ENCODE measurements at regions not wholly inside any gene's neighbourhood (a gene's known extent, or its start where the extent isn't known, plus 50 kb on each side); places are given as distances from the start of the nearest gene placed in this dataset.
"Not testable (repeated sequence)": the region's sequence is repeated elsewhere in the genome, so short reads cannot be mapped to it uniquely, and the experiment has no call there.

- Histone ChIP-seq H3K9me3 (no peaks in the 10 kb centered on the region), H3K4me3 (no peak overlapping the region), H3K27ac (no peak overlapping the region), H3K36me3 (no peaks in the 10 kb centered on the region), H3K4me1 (no peaks in the 10 kb centered on the region), H3K27me3 (no peaks in the 10 kb centered on the region)
- DNase-seq = no peak
- 74 to 98% (median 93%) methylated on average over 2 of the region's 2 CpGs for WGBS, 5 donors
- no peak for TF ChIP-seq CTCF (IDR thresholded peaks at IDR 0.05)
- no peak for TF ChIP-seq POLR2AphosphoS5 (IDR thresholded peaks at IDR 0.05)
- TF ChIP-seq EP300 (IDR thresholded peaks at IDR 0.05) = no peak
- no peak for TF ChIP-seq POLR2A (IDR thresholded peaks at IDR 0.05)
- intact Hi-C loops (cut with DNase I; ENCODE audit: low total_unique reads) = no loop called here
Measured at GRCh38 chr9:87040410-87041009, 93.2 kb upstream of the GAS1 start.

- intact Hi-C loops (cut with DNase I; ENCODE audit: low total_unique reads); H3K4me1 ChIP-seq; H3K36me3 ChIP-seq: not testable (repeated sequence)
Measured at GRCh38 chr9:87041553-87042235, 94.4 kb upstream of the GAS1 start.

GRCh38 chr9:87049929-87050608, 102.8 kb upstream of the GAS1 start:
- H3K27me3 ChIP-seq; DNase-seq; H3K4me1 ChIP-seq; intact Hi-C loops (cut with DNase I; ENCODE audit: low total_unique reads); H3K4me3 ChIP-seq; H3K27ac ChIP-seq; H3K36me3 ChIP-seq: not testable (repeated sequence)
- peaks cover 0 to 20% (median 6%) of the 10 kb centered on the region in 4 donors for H3K9me3 ChIP-seq
- WGBS, 5 donors = 57 to 80% (median 62%) methylated on average over 2 of the region's 2 CpGs

More at GRCh38 chr9:87041553-87042235, 94.4 kb upstream of the GAS1 start:
- 75 to 89% (median 79%) methylated on average over 24 to 29 of the region's 29 CpGs for WGBS, 5 donors
- H3K9me3 ChIP-seq, H3K27me3 ChIP-seq, DNase-seq, H3K27ac ChIP-seq, H3K4me3 ChIP-seq: not testable (repeated sequence)

- Histone ChIP-seq H3K4me3 (no peak overlapping the region), H3K27ac (no peak overlapping the region), H3K36me3 (no peaks in the 10 kb centered on the region), H3K4me1 (no peaks in the 10 kb centered on the region), H3K9me3 (no peaks in the 10 kb centered on the region), H3K27me3 (no peaks in the 10 kb centered on the region)
- intact Hi-C loops (cut with DNase I; ENCODE audit: low total_unique reads) = no loop called here
- DNase-seq = no peak
- 63 to 72% (median 70%) methylated on average over 2 of the region's 2 CpGs for WGBS, 5 donors
- no peak for TF ChIP-seq CTCF (IDR thresholded peaks at IDR 0.05)
Measured at GRCh38 chr9:87054999-87055686, 107.8 kb upstream of the GAS1 start.

- no peak for DNase-seq
- H3K4me3 ChIP-seq = no peak overlapping the region
- no peak overlapping the region for H3K27ac ChIP-seq
Measured at GRCh38 chr9:87059772-87060171, 112.5 kb upstream of the GAS1 start.

More at GRCh38 chr9:87059772-87060171, 112.5 kb upstream of the GAS1 start:
- Histone ChIP-seq H3K36me3 (no peaks in the 10 kb centered on the region), H3K27me3 (peaks cover 0 to 7% (median 0%) of the 10 kb centered on the region in 3 donors), H3K9me3 (no peaks in the 10 kb centered on the region), H3K4me1 (peaks cover 0 to 7% (median 0%) of the 10 kb centered on the region in 4 donors)
- intact Hi-C loops (cut with DNase I; ENCODE audit: low total_unique reads) = no loop called here
- 77 to 86% (median 80%) methylated on average over 2 of the region's 2 CpGs for WGBS, 5 donors
- no peak for TF ChIP-seq EP300 (IDR thresholded peaks at IDR 0.05)
- no peak for TF ChIP-seq CTCF (IDR thresholded peaks at IDR 0.05)
- no peak for TF ChIP-seq POLR2A (IDR thresholded peaks at IDR 0.05)
- TF ChIP-seq POLR2AphosphoS5 (IDR thresholded peaks at IDR 0.05) = no peak

Data from stomach (tissue), 8 donors.